ENCODE measurements at regions not wholly inside any gene's neighbourhood (a gene's known extent, or its start where the extent isn't known, plus 50 kb on each side); places are given as distances from the start of the nearest gene placed in this dataset.

DNA sequence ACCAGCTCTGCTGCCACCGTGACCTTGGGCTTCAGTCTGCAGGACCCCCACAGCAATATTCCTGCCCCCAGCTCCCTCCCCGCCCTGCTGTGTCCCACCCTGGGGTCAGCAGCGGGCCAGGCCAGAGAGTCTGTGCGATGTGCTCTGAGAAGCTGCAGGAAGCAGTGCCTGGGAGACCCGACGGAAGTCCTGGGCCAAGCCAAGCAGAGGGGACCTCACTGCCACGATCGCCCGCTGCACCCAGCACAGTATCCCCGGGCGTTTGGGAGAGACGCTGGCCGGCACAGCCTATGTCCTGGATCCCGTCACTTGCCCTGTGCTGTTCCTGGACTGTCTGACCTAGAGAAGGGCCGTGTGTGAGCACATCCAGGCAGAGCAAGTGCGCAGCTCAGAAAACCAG lies 106.6 kb upstream of the TTC34 start:
- TF ChIP-seq POLR2AphosphoS5 (IDR thresholded peaks at IDR 0.05; ENCODE audit: borderline replicate concordance, low read depth, low read length) (no peak), EZH2 (IDR thresholded peaks at IDR 0.05) (no peak), FOXP2 (optimal IDR thresholded peaks at IDR 0.05; ENCODE audit: control extremely low read depth, extremely low read length, insufficient read depth) (no peak)
